ENCODE measurements at regions not wholly inside any gene's neighbourhood (a gene's known extent, or its start where the extent isn't known, plus 50 kb on each side); places are given as distances from the start of the nearest gene placed in this dataset.
"Not testable (repeated sequence)": the region's sequence is repeated elsewhere in the genome, so short reads cannot be mapped to it uniquely, and the experiment has no call there.

DNA sequence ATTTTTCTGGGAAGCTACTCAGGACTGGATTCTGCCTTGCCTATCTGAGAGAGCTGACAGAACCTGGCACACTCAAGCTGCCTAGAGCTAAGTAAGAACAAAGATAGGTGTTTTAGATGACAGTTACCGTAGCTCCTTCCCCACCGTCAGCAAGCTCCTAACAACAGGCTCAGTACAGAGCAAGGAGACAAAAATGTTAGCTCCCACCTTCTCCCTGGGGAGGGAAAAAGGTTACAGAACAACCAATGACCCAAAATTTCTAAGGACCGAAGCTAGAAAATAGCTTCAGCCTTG is 1058.2 kb upstream of the PCDH20 start:
- TF ChIP-seq, protein P1, sequence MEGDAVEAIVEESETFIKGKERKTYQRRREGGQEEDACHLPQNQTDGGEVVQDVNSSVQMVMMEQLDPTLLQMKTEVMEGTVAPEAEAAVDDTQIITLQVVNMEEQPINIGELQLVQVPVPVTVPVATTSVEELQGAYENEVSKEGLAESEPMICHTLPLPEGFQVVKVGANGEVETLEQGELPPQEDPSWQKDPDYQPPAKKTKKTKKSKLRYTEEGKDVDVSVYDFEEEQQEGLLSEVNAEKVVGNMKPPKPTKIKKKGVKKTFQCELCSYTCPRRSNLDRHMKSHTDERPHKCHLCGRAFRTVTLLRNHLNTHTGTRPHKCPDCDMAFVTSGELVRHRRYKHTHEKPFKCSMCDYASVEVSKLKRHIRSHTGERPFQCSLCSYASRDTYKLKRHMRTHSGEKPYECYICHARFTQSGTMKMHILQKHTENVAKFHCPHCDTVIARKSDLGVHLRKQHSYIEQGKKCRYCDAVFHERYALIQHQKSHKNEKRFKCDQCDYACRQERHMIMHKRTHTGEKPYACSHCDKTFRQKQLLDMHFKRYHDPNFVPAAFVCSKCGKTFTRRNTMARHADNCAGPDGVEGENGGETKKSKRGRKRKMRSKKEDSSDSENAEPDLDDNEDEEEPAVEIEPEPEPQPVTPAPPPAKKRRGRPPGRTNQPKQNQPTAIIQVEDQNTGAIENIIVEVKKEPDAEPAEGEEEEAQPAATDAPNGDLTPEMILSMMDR (IDR thresholded peaks at IDR 0.05), result no peak
- DNase-seq, result no peak
- no peaks in the 10 kb centered on the region for H3K4me1 ChIP-seq
- H3K27ac ChIP-seq, result no peak overlapping the region
- H3K9me3 ChIP-seq, result no peaks in the 10 kb centered on the region
- WGBS, 3 donors, result 88 to 92% (median 91%) methylated on average over 3 of the region's 3 CpGs
- H3K27me3 ChIP-seq (ENCODE audit: insufficient read depth in 3 of 3, low read length in 2 of 3), result no peaks in the 10 kb centered on the region
- no peak for ATAC-seq
- no peak overlapping the region for H3K4me3 ChIP-seq
- intact Hi-C loops (cut with DNase I), result no loop called here
- H3K36me3 ChIP-seq (ENCODE audit: insufficient read depth in 1 of 2, low read depth in 1 of 2), result no peaks in the 10 kb centered on the region

DNA sequence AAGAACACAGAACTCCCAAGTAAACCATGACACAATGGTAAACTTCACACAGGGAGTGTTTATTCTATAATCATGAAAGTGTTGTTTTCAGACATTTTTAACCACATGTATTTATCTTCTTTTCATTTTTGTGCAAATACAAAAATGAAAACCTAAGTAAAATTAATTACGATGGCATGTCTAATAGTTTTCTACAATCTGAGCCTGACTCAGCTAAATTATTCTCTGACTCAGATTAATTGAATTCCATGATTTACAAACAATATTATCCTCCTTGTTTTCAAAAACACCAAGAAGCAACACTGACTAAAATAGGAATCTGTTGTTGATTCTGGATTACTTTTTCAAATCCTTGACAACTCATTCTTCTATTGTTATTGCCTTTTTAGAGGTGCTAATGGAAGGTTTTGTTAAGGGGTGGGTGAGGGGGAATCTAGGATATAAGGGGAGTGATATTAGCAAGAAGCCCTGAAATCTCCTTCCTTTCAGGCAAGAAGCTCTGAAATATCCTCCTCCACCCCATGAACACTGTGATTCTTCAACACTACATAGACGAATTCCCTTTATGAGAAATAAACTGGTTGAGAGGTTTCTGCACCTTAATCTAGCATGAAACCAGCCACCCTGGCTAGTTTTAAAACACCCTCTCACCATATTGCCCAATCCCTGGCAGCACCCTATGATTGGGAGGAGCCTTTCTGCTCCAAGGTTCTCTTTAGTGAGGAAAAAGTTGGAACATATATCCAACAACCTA is 1057.7 kb upstream of the PCDH20 start:
- no peaks in the 10 kb centered on the region for H3K4me1 ChIP-seq
- intact Hi-C loops (cut with DNase I), result no loop called here
- H3K27ac ChIP-seq, result no peak overlapping the region
- WGBS, 3 donors, result 80 to 87% (median 85%) methylated on average over 2 of the region's 2 CpGs
- DNase-seq (no peak), ATAC-seq (no peak)
- no peaks in the 10 kb centered on the region for H3K9me3 ChIP-seq
- H3K36me3 ChIP-seq (ENCODE audit: insufficient read depth in 1 of 2, low read depth in 1 of 2), result no peaks in the 10 kb centered on the region
- H3K4me3 ChIP-seq, result no peak overlapping the region
- H3K27me3 ChIP-seq (ENCODE audit: insufficient read depth in 3 of 3, low read length in 2 of 3), result no peaks in the 10 kb centered on the region
- TF ChIP-seq, protein P1 (IDR thresholded peaks at IDR 0.05), result no peak

DNA sequence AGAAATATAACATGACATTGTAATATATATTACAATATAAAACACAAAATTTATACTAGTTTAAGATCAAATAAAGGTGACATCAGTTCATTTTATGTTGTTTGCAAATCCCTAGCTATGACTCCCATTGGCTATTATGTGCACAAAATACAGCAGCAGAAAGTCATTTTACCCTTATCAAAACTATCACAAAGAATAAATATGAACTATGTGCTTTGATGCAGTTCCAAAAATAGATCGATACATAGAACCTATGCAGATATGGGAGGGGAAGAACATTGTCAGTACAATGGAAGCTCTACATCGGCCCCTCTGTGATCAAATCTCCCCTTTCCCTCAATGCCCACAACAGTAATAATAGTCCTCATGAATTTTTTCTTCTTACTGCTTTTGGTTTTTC is 1038.1 kb upstream of the PCDH20 start:
- DNase-seq, result no peak
- TF ChIP-seq, protein P1 (IDR thresholded peaks at IDR 0.05), result no peak
- Histone ChIP-seq H3K27me3 (ENCODE audit: insufficient read depth in 3 of 3, low read length in 2 of 3) (no peaks in the 10 kb centered on the region), H3K36me3 (ENCODE audit: insufficient read depth in 1 of 2, low read depth in 1 of 2) (no peaks in the 10 kb centered on the region), H3K4me3 (no peak overlapping the region), H3K9me3 (no peaks in the 10 kb centered on the region), H3K27ac (no peak overlapping the region), H3K4me1 (no peaks in the 10 kb centered on the region)
- 93 to 96% (median 96%) methylated on average over 2 of the region's 2 CpGs for WGBS, 3 donors
- no peak for ATAC-seq
- intact Hi-C loops (cut with DNase I), result no loop called here

DNA sequence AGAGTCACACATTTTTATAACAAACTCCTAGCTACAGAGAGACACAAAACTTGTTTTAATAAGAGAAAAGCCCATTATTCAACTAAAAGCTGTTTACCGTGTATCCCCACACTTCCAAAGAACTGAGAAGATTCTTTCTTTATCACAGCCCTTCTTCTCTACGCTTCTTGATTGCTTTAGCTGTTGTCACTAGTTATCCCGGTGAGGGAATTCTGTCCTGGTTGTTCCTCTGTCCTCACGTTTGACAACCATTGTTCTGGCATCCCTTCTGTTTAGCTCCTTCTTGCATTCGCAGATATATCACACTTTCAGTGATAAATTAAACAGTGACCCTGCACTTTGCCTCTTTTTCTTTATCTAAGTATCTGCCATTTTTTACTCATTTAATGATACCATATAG is 1035.1 kb upstream of the PCDH20 start:
- H3K36me3 ChIP-seq (ENCODE audit: insufficient read depth in 1 of 2, low read depth in 1 of 2), result no peaks in the 10 kb centered on the region
- H3K4me1 ChIP-seq, result no peaks in the 10 kb centered on the region
- H3K27me3 ChIP-seq (ENCODE audit: insufficient read depth in 3 of 3, low read length in 2 of 3), result no peaks in the 10 kb centered on the region
- H3K4me3 ChIP-seq, result no peak overlapping the region
- TF ChIP-seq, protein P1 (IDR thresholded peaks at IDR 0.05), result no peak
- DNase-seq (no peak), ATAC-seq (no peak)
- no peaks in the 10 kb centered on the region for H3K9me3 ChIP-seq
- intact Hi-C loops (cut with DNase I), result no loop called here
- 73 to 76% (median 75%) methylated on average over 5 of the region's 5 CpGs for WGBS, 3 donors
- H3K27ac ChIP-seq, result no peak overlapping the region

DNA sequence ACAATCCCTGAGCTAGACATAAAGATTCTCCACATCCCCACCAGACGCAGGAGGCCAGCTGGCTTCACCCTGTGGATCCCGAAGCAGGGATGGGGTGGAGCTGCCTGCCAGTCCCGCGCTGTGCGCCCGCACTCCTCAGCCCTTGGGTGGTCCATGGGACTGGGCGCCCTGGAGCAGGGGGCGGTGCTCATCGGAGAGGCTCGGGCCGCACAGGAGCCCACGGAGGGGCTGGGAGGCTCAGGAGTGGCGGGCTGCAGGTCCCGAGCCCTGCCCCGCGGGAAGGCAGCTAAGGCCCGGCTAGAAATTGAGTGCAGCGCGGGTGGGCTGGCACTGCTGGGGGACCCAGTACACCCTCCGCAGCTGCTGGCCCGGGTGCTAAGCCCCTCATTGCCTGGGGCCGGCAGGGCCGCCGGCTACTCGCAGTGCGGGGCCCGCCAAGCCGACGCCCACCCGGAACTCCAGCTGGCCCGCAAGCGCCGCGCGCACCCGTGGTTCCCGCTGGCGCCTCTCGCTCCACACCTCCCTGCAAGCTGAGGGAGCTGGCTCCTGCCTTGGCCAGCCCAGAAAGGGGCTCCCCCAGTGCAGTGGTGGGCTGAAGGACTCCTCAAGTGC is 1032.2 kb upstream of the PCDH20 start:
- H3K36me3 ChIP-seq (ENCODE audit: insufficient read depth in 1 of 2, low read depth in 1 of 2); H3K9me3 ChIP-seq; H3K4me3 ChIP-seq; DNase-seq; H3K27ac ChIP-seq; H3K4me1 ChIP-seq; intact Hi-C loops (cut with DNase I); H3K27me3 ChIP-seq (ENCODE audit: insufficient read depth in 3 of 3, low read length in 2 of 3); ATAC-seq: not testable (repeated sequence)
- 93 to 96% (median 95%) methylated on average over 33 to 39 of the region's 39 CpGs for WGBS, 3 donors

All from psoas muscle (tissue), 7 donors.